ENCODE measurements at regions not wholly inside any gene's neighbourhood (a gene's known extent, or its start where the extent isn't known, plus 50 kb on each side); places are given as distances from the start of the nearest gene placed in this dataset.

- Histone ChIP-seq H3K4me3 (no peak overlapping the region), H3K9ac (no peak overlapping the region), H4K20me1 (peaks cover 97 to 100% (median 100%) of the 10 kb centered on the region in 11 experiments), H3K27ac (no peak overlapping the region), H3K36me3 (peaks cover 0 to 34% (median 10%) of the 10 kb centered on the region in 11 experiments; a peak in 10 of 22 replicates), H3K9me3 (replicated peaks in 1 of 11) (peaks cover 0 to 35% (median 15%) of the 10 kb centered on the region in 11 experiments; a peak in 11 of 22 replicates), H3K4me1 (peaks cover 0 to 39% (median 12%) of the 10 kb centered on the region in 10 experiments; a peak in 13 of 20 replicates), H3K27me3 (no peaks in the 10 kb centered on the region), H3K4me2 (no peak overlapping the region)
- TF ChIP-seq Cebpa-rat (IDR thresholded peaks at IDR 0.05) = no peak
These were observed 454.8 kb downstream of the SHQ1 start for GRCh38 chr3:72393455-72393854.

GRCh38 chr3:72391659-72392058, 456.6 kb downstream of the SHQ1 start:
- Histone ChIP-seq H3K4me2 (peak overlapping the region in 2 of 11 experiments; percentile 4 to 10; a peak in 1 of 22 replicates), H3K9ac (no peak overlapping the region), H4K20me1 (peaks cover 97 to 100% (median 100%) of the 10 kb centered on the region in 11 experiments), H3K36me3 (peaks cover 0 to 22% (median 6%) of the 10 kb centered on the region in 11 experiments; a peak in 10 of 22 replicates), H3K4me1 (peaks cover 0 to 28% (median 4%) of the 10 kb centered on the region in 10 experiments; a peak in 7 of 20 replicates), H3K9me3 (replicated peaks in 1 of 11) (peaks cover 0 to 28% (median 15%) of the 10 kb centered on the region in 11 experiments; a peak in 11 of 22 replicates), H3K27ac (no peak overlapping the region), H3K4me3 (no peak overlapping the region), H3K27me3 (no peaks in the 10 kb centered on the region)
- no peak for TF ChIP-seq Cebpa-rat (IDR thresholded peaks at IDR 0.05)

DNA sequence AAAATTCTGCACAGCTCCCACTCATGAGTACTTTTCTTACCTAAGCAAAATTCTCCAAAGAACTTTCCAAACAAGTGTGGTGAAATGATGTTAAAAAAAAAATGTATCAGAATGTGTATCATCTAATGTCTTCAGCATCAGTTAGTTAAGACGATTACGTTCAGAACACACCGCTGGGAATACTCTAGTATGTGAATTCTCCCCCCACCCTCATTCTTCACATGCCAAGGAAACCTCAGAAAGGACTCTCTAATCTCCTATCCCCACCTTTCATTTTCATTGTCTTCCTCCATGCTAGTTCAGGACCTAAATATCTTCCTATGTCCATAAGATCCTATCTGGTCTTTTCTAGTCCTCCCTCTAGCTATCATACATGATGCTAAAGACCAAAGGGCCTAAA, 457.4 kb downstream of the SHQ1 start:
- Histone ChIP-seq H3K4me1 (peaks cover 0 to 28% (median 0%) of the 10 kb centered on the region in 10 experiments; a peak in 5 of 20 replicates), H4K20me1 (peaks cover 97 to 100% (median 100%) of the 10 kb centered on the region in 11 experiments), H3K27ac (no peak overlapping the region), H3K9ac (no peak overlapping the region), H3K9me3 (replicated peaks in 1 of 11) (peaks cover 0 to 20% (median 8%) of the 10 kb centered on the region in 11 experiments; a peak in 8 of 22 replicates), H3K27me3 (no peaks in the 10 kb centered on the region), H3K4me2 (no peak overlapping the region), H3K36me3 (peaks cover 0 to 17% (median 0%) of the 10 kb centered on the region in 11 experiments; a peak in 7 of 22 replicates), H3K4me3 (no peak overlapping the region)
- no peak for TF ChIP-seq Cebpa-rat (IDR thresholded peaks at IDR 0.05)

GRCh38 chr3:72388644-72389043, 459.6 kb downstream of the SHQ1 start:
- Histone ChIP-seq H4K20me1 (peaks cover 99 to 100% (median 100%) of the 10 kb centered on the region in 11 experiments), H3K4me1 (peaks cover 0 to 41% (median 10%) of the 10 kb centered on the region in 10 experiments; a peak in 14 of 20 replicates)
- TF ChIP-seq Cebpa-rat (IDR thresholded peaks at IDR 0.05) = no peak

DNA sequence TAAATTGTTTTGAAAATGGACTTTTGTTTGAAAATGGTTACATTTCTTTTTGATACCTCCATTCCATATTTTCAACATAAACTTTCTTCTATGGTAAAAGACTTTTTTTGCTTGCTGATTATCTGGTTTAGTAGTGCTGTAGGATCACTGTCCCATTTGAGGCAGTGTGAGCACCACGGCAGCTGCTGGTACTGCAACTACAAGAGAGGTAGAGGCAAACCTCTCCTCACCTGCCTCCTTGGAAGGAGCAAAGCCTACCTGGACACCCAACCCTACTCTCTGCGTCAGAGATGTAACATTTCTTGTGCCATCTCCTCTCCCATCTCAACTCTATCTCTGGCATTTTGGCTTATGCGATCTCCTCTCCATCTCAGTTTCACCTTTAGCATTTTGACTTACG, 460.1 kb downstream of the SHQ1 start:
- no peak overlapping the region for H3K4me2 ChIP-seq
- no peak overlapping the region for H3K27ac ChIP-seq
- peaks cover 0 to 11% (median 4%) of the 10 kb centered on the region in 11 experiments; a peak in 5 of 22 replicates for H3K36me3 ChIP-seq
- peaks cover 0 to 44% (median 10%) of the 10 kb centered on the region in 10 experiments; a peak in 14 of 20 replicates for H3K4me1 ChIP-seq
- peaks cover 99 to 100% (median 100%) of the 10 kb centered on the region in 11 experiments for H4K20me1 ChIP-seq
- no peaks in the 10 kb centered on the region for H3K27me3 ChIP-seq
- TF ChIP-seq Cebpa-rat (IDR thresholded peaks at IDR 0.05) = no peak
- no peak overlapping the region for H3K9ac ChIP-seq
- H3K4me3 ChIP-seq = no peak overlapping the region
- H3K9me3 ChIP-seq (replicated peaks in 1 of 11) = no peaks in the 10 kb centered on the region; a peak in 2 of 22 replicates

More at GRCh38 chr3:72388644-72389043, 459.6 kb downstream of the SHQ1 start:
- Histone ChIP-seq H3K27ac (no peak overlapping the region), H3K4me3 (no peak overlapping the region), H3K9me3 (replicated peaks in 1 of 11) (peaks cover 0 to 4% (median 0%) of the 10 kb centered on the region in 11 experiments; a peak in 1 of 22 replicates), H3K27me3 (no peaks in the 10 kb centered on the region), H3K4me2 (no peak overlapping the region), H3K9ac (no peak overlapping the region), H3K36me3 (peaks cover 0 to 7% (median 1%) of the 10 kb centered on the region in 11 experiments; a peak in 4 of 22 replicates)

DNA sequence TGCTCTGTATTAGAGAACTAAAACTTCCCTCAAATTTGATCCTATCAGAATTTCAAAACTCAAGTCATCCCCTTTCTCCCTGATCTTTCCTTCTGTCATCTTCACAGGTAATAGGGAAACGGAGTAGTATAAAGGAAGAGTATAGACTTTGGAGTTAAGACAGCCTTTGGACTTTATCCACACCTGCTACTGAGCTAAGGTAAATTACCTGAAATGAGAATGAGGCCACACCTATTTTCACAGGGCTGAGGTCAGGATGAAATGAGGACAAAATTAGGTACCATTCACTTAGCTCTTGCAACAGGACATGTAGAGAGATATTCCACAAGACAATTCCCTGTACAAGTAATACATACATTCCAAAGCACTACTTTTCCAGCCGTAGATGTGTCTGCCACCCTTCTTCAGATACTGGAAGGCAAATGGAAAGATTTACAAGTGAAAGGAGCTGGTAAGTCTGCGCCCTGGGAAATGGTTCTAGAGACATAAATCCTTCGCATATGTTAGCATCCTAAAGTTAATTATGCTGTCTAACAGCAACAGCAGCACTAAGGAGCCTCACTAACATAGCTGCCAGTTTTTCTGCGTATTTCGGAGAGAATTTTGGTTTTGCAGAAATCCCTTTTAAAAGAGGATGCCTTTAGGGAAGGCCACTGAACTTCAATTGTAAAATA, 461.8 kb downstream of the SHQ1 start:
- Histone ChIP-seq H3K27me3 (no peaks in the 10 kb centered on the region), H3K9me3 (replicated peaks in 1 of 11) (no peaks in the 10 kb centered on the region; a peak in 1 of 22 replicates), H3K9ac (no peak overlapping the region), H3K27ac (no peak overlapping the region), H3K4me2 (no peak overlapping the region), H3K4me1 (peaks cover 1 to 42% (median 21%) of the 10 kb centered on the region in 10 experiments; a peak in 19 of 20 replicates), H4K20me1 (peaks cover 99 to 100% (median 100%) of the 10 kb centered on the region in 11 experiments), H3K4me3 (no peak overlapping the region), H3K36me3 (peaks cover 0 to 11% (median 4%) of the 10 kb centered on the region in 11 experiments; a peak in 4 of 22 replicates)
- no peak for TF ChIP-seq Cebpa-rat (IDR thresholded peaks at IDR 0.05)

DNA sequence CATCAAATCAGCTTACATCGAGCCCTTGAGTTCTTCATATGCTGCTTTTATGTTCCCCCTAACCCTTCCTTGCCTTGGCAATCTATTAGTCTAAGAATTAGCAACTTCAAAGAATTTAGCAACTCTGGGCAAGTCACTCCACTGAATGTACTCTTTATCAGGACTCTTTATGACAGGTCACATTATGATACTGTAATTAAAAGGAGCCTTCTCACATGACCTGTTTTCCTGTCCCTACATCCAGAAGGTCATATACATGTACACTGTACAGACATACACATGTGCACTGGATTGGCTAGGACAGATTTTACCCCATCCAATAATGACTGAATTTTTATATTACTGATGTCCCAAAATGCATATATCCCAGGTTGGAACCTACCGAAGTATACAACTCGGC, 463.1 kb downstream of the SHQ1 start:
- peaks cover 14 to 47% (median 34%) of the 10 kb centered on the region in 10 experiments for H3K4me1 ChIP-seq
- no peak overlapping the region for H3K4me3 ChIP-seq
- H3K36me3 ChIP-seq = peaks cover 0 to 14% (median 4%) of the 10 kb centered on the region in 11 experiments; a peak in 4 of 22 replicates
- no peaks in the 10 kb centered on the region; a peak in 1 of 22 replicates for H3K9me3 ChIP-seq (replicated peaks in 1 of 11)
- H3K27me3 ChIP-seq = no peaks in the 10 kb centered on the region
- TF ChIP-seq Cebpa-rat (IDR thresholded peaks at IDR 0.05) = no peak
- no peak overlapping the region for H3K27ac ChIP-seq
- peak overlapping the region in 3 of 11 experiments; percentile 1 to 23 (median 6); a peak in 3 of 22 replicates for H3K4me2 ChIP-seq
- no peak overlapping the region for H3K9ac ChIP-seq
- peaks cover 99 to 100% (median 100%) of the 10 kb centered on the region in 11 experiments for H4K20me1 ChIP-seq

DNA sequence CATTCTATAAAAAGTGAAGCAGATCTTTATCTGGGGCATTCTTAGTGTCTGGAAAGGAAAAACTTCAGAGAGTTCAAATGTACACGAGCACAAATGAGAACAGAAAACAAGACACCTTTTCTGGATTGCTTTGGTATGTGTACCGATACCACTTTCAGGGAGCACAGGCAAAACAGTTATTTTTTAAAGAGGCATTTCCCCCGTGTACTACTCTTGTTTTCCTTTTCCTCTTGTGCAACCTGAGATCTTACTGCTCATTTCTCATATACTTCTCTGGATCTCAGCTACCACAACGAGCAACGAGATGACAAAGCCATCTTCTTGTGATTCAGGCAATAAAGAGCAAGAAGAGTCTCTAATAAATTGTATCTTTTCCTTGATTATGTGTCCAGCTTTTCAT, 463.6 kb downstream of the SHQ1 start:
- no peak for TF ChIP-seq Cebpa-rat (IDR thresholded peaks at IDR 0.05)
- Histone ChIP-seq H3K4me1 (peaks cover 20 to 48% (median 38%) of the 10 kb centered on the region in 10 experiments), H3K9me3 (replicated peaks in 1 of 11) (no peaks in the 10 kb centered on the region; a peak in 1 of 22 replicates), H3K4me2 (peak overlapping the region in 3 of 11 experiments; percentile 1 to 23 (median 6); a peak in 3 of 22 replicates), H3K27ac (no peak overlapping the region), H3K9ac (no peak overlapping the region), H3K36me3 (peaks cover 0 to 18% (median 4%) of the 10 kb centered on the region in 11 experiments; a peak in 6 of 22 replicates), H3K27me3 (no peaks in the 10 kb centered on the region), H4K20me1 (peaks cover 99 to 100% (median 100%) of the 10 kb centered on the region in 11 experiments), H3K4me3 (no peak overlapping the region)

- H3K36me3 ChIP-seq = peaks cover 4 to 23% (median 9%) of the 10 kb centered on the region in 11 experiments
- 0 out of 22 replicates have a peak overlapping the region, but pooled peaks of 1 of the 11 experiments have one; percentile 2 for H3K4me2 ChIP-seq
- TF ChIP-seq Cebpa-rat (IDR thresholded peaks at IDR 0.05) = no peak
- H4K20me1 ChIP-seq = peaks cover 98 to 100% (median 100%) of the 10 kb centered on the region in 11 experiments
- no peak overlapping the region for H3K4me3 ChIP-seq
- H3K27ac ChIP-seq = no peak overlapping the region
- H3K4me1 ChIP-seq = peaks cover 21 to 48% (median 38%) of the 10 kb centered on the region in 10 experiments
- no peaks in the 10 kb centered on the region for H3K27me3 ChIP-seq
- no peaks in the 10 kb centered on the region; a peak in 1 of 22 replicates for H3K9me3 ChIP-seq (replicated peaks in 1 of 11)
- no peak overlapping the region for H3K9ac ChIP-seq
These were observed 464.4 kb downstream of the SHQ1 start for GRCh38 chr3:72383883-72384282.

Measured in BLaER1 treated with 17β-estradiol and CSF1 and Interleukin-3, amounts not matched to agents 10 nM and 100 nM (cell line).